ENCODE measurements at regions not wholly inside any gene's neighbourhood (a gene's known extent, or its start where the extent isn't known, plus 50 kb on each side); places are given as distances from the start of the nearest gene placed in this dataset.

- TF ChIP-seq CTCF (IDR thresholded peaks at IDR 0.05), result no peak
- TF ChIP-seq POLR2A (IDR thresholded peaks at IDR 0.05), result no peak
Observed at GRCh38 chr2:17095340-17095739, 422.9 kb downstream of the RAD51AP2 start.

Measured in testis (tissue), 2 donors.